Stomach (tissue), 8 donors: ENCODE measurements at regions not wholly inside any gene's neighbourhood (a gene's known extent, or its start where the extent isn't known, plus 50 kb on each side); places are given as distances from the start of the nearest gene placed in this dataset.
"Not testable (repeated sequence)": the region's sequence is repeated elsewhere in the genome, so short reads cannot be mapped to it uniquely, and the experiment has no call there.

ENCODE experiments used
- DNase-seq, 2 donors: peaks; one replicate each; pipeline versions ENCODE4 v3.0.0 to v3.0.0-alpha.2; 2013 to 2019
- H3K27ac ChIP-seq, 5 donors: fragments of 200-600 bp in 4 of 5; sonication (generic) in 4 of 5; one replicate each; pipeline ENCODE4 v1.5.1; 2013 to 2019; ENCODE audit warnings: mild to moderate bottlenecking in 1 of 5, moderate library complexity in 1 of 5
- H3K27me3 ChIP-seq, 3 donors: fragments of 200-600 bp; sonication (generic); one replicate each; pipeline ENCODE4 v1.5.1; 2017 to 2019; ENCODE audit warnings: mixed run types in 1 of 3
- H3K36me3 ChIP-seq, 4 donors: fragments of 200-600 bp; sonication (generic); 1 replicate in 3 of 4; 2 replicates in 1 of 4; pipeline ENCODE4 v1.5.1; 2016 to 2019
- H3K4me1 ChIP-seq, 4 donors: fragments of 200-600 bp; sonication (generic); one replicate each; pipeline ENCODE4 v1.5.1; 2016 to 2019
- H3K4me3 ChIP-seq, 4 donors: fragments of 200-600 bp; sonication (generic) in 3 of 4; one replicate each; pipeline ENCODE4 v1.5.1; 2016 to 2019; ENCODE audit warnings: mild to moderate bottlenecking in 1 of 4
- H3K9me3 ChIP-seq, 4 donors: fragments of 200-600 bp; sonication (generic); one replicate each; pipeline ENCODE4 v1.5.1; 2016 to 2019
- CTCF ChIP-seq, 7 experiments: fragments of 450-650 bp in 4 of 7; fragments of 200-600 bp in 3 of 7; sonication (generic) in 3 of 7; IDR thresholded peaks; one replicate each; pipeline ENCODE4 v1.5.1; 2016 to 2019; ENCODE audit warnings: antibody characterized with exemption in 7 of 7, control low read depth in 2 of 7, mild to moderate bottlenecking in 1 of 7
- EP300 ChIP-seq: sonication (generic); formaldehyde crosslinking; IDR thresholded peaks from one replicate; pipeline ENCODE4 v1.6.1; 2017; ENCODE audit warnings: antibody characterized with exemption
- POLR2A ChIP-seq, 4 donors: fragments of 450-650 bp; IDR thresholded peaks; one replicate each; pipeline ENCODE4 v1.6.1; 2016; ENCODE audit warnings: antibody characterized with exemption in 4 of 4, control low read depth in 2 of 4, mild to moderate bottlenecking in 1 of 4, moderate library complexity in 1 of 4
- POLR2AphosphoS5 ChIP-seq, 3 donors: sonication (generic); formaldehyde crosslinking; IDR thresholded peaks; one replicate each; pipeline ENCODE4 v1.6.1; 2016; ENCODE audit warnings: antibody characterized with exemption in 3 of 3
- WGBS, 5 donors: extraction: QIAGEN DNeasy Blood & Tissue Kit in 3 of 5; methylation state at CpG; one replicate each; pipeline versions ENCODE4 v1.1.5 to v1.1.7; 2013 to 2018; 5-methylcytosine and 5-hydroxymethylcytosine counted together
- intact Hi-C: fragments of 100-400 bp; cut with DNase I; formaldehyde crosslinking; loops from one replicate; pipeline ENCODE4 v1.15.1; 2023; ENCODE audit warnings: low total_unique reads
- donor health status: healthy with polysubstance abuse.
- donor health status: Bipolar disorder and iron deficiency.
- donor health status: healthy.

GRCh38 chr13:66162470-66162869 is 1067.7 kb downstream of the PCDH9 start:
- Histone ChIP-seq H3K36me3 (no peaks in the 10 kb centered on the region), H3K9me3 (no peaks in the 10 kb centered on the region), H3K27ac (no peak overlapping the region), H3K4me1 (no peaks in the 10 kb centered on the region), H3K4me3 (no peak overlapping the region), H3K27me3 (no peaks in the 10 kb centered on the region)
- DNase-seq, result no peak
- intact Hi-C loops, result no loop called here
- no peak for TF ChIP-seq POLR2AphosphoS5 (IDR thresholded peaks at IDR 0.05)
- TF ChIP-seq POLR2A (IDR thresholded peaks at IDR 0.05), result no peak
- TF ChIP-seq CTCF (IDR thresholded peaks at IDR 0.05), result no peak
- no peak for TF ChIP-seq EP300
- WGBS, 5 donors, result 63 to 90% (median 75%) methylated on average over 2 of the region's 2 CpGs

- Histone ChIP-seq H3K4me3 (no peak overlapping the region), H3K9me3 (no peaks in the 10 kb centered on the region), H3K27me3 (no peaks in the 10 kb centered on the region), H3K36me3 (no peaks in the 10 kb centered on the region), H3K4me1 (no peaks in the 10 kb centered on the region), H3K27ac (no peak overlapping the region)
- 72 to 87% (median 80%) methylated on average over 6 of the region's 6 CpGs for WGBS, 5 donors
- intact Hi-C loops, result no loop called here
- peak in 1 of 2 donors; percentile 7 for DNase-seq
- TF ChIP-seq POLR2A (IDR thresholded peaks at IDR 0.05) (no peak), EP300 (no peak), CTCF (IDR thresholded peaks at IDR 0.05) (no peak), POLR2AphosphoS5 (IDR thresholded peaks at IDR 0.05) (no peak)
These were observed 1070.6 kb downstream of the PCDH9 start for GRCh38 chr13:66159511-66159910.

GRCh38 chr13:66154976-66155375 is 1075.2 kb downstream of the PCDH9 start:
- H3K27ac ChIP-seq, result no peak overlapping the region
- 0 to 28% (median 13%) methylated on average over 1 of the region's 1 CpG for WGBS, 5 donors
- H3K4me1 ChIP-seq, result no peaks in the 10 kb centered on the region
- no peak overlapping the region for H3K4me3 ChIP-seq
- no peaks in the 10 kb centered on the region for H3K36me3 ChIP-seq
- TF ChIP-seq EP300, result no peak
- TF ChIP-seq POLR2A (IDR thresholded peaks at IDR 0.05), result no peak
- no peak for TF ChIP-seq POLR2AphosphoS5 (IDR thresholded peaks at IDR 0.05)
- TF ChIP-seq CTCF (IDR thresholded peaks at IDR 0.05), result no peak
- no peak for DNase-seq
- intact Hi-C loops, result no loop called here
- H3K9me3 ChIP-seq, result no peaks in the 10 kb centered on the region
- H3K27me3 ChIP-seq, result no peaks in the 10 kb centered on the region

- TF ChIP-seq EP300, result no peak
- no peak for TF ChIP-seq CTCF (IDR thresholded peaks at IDR 0.05)
- H3K4me1 ChIP-seq, result no peaks in the 10 kb centered on the region
- no peaks in the 10 kb centered on the region for H3K27me3 ChIP-seq
These were observed 1075.8 kb downstream of the PCDH9 start for GRCh38 chr13:66154354-66154753.

GRCh38 chr13:66152596-66152995 is 1077.5 kb downstream of the PCDH9 start:
- TF ChIP-seq CTCF (IDR thresholded peaks at IDR 0.05) (no peak), POLR2AphosphoS5 (IDR thresholded peaks at IDR 0.05) (no peak), EP300 (no peak), POLR2A (IDR thresholded peaks at IDR 0.05) (no peak)
- intact Hi-C loops, result no loop called here
- H3K36me3 ChIP-seq, result no peaks in the 10 kb centered on the region
- H3K27ac ChIP-seq, result no peak overlapping the region
- DNase-seq, result no peak
- no peaks in the 10 kb centered on the region for H3K4me1 ChIP-seq
- no peaks in the 10 kb centered on the region for H3K9me3 ChIP-seq
- no peak overlapping the region for H3K4me3 ChIP-seq
- H3K27me3 ChIP-seq, result no peaks in the 10 kb centered on the region

More at GRCh38 chr13:66154354-66154753, 1075.8 kb downstream of the PCDH9 start:
- Histone ChIP-seq H3K4me3 (no peak overlapping the region), H3K9me3 (no peaks in the 10 kb centered on the region), H3K27ac (no peak overlapping the region), H3K36me3 (no peaks in the 10 kb centered on the region)
- WGBS, 5 donors, result 63 to 77% (median 68%) methylated on average over 1 of the region's 1 CpG
- intact Hi-C loops, result no loop called here
- DNase-seq, result no peak

GRCh38 chr13:66144357-66144756 is 1085.8 kb downstream of the PCDH9 start:
- H3K27me3 ChIP-seq, H3K9me3 ChIP-seq, H3K27ac ChIP-seq, DNase-seq, H3K4me3 ChIP-seq, H3K4me1 ChIP-seq, intact Hi-C loops, H3K36me3 ChIP-seq: not testable (repeated sequence)
- 92 to 100% (median 94%) methylated on average over 10 to 11 of the region's 11 CpGs for WGBS, 5 donors
